ENCODE measurements at regions not wholly inside any gene's neighbourhood (a gene's known extent, or its start where the extent isn't known, plus 50 kb on each side); places are given as distances from the start of the nearest gene placed in this dataset.

- TF ChIP-seq CTCF (IDR thresholded peaks at IDR 0.05) (no peak), MAX (IDR thresholded peaks at IDR 0.05; ENCODE audit: low read depth) (no peak), MXI1 (IDR thresholded peaks at IDR 0.05; ENCODE audit: low read depth, low read length) (no peak), NFIC (IDR thresholded peaks at IDR 0.05; ENCODE audit: borderline replicate concordance) (no peak), CHD2 (IDR thresholded peaks at IDR 0.05; ENCODE audit: low read length, partially characterized antibody) (no peak), GABPA (IDR thresholded peaks at IDR 0.05; ENCODE audit: low read depth) (no peak), SIN3A (IDR thresholded peaks at IDR 0.05; ENCODE audit: borderline replicate concordance, low read depth, low read length) (no peak), RCOR1 (IDR thresholded peaks at IDR 0.05; ENCODE audit: low read length) (no peak), RFX5 (IDR thresholded peaks at IDR 0.05; ENCODE audit: low read length) (no peak), YY1 (IDR thresholded peaks at IDR 0.05; ENCODE audit: low read depth) (no peak), EP300 (IDR thresholded peaks at IDR 0.05; ENCODE audit: borderline replicate concordance in 1 of 2, low read depth in 1 of 2, low read length in 1 of 2) (no peak)
Observed at GRCh38 chr5:33283243-33283642, 157.5 kb upstream of the TARS1 start.
